Prostate gland (tissue), 2 donors: ENCODE measurements at regions not wholly inside any gene's neighbourhood (a gene's known extent, or its start where the extent isn't known, plus 50 kb on each side); places are given as distances from the start of the nearest gene placed in this dataset.

ENCODE experiments used
- CTCF ChIP-seq, 4 experiments: fragments of 200-600 bp in 2 of 4; fragments of 450-650 bp in 2 of 4; sonication (generic) in 2 of 4; IDR thresholded peaks; 1 replicate in 3 of 4; 2 replicates in 1 of 4; pipeline ENCODE4 v1.5.1; 2016 to 2019; ENCODE audit warnings: antibody characterized with exemption in 4 of 4, mild to moderate bottlenecking in 2 of 4, moderate library complexity in 2 of 4
- POLR2A ChIP-seq: fragments of 450-650 bp; IDR thresholded peaks from one replicate; pipeline ENCODE4 v1.6.1; 2016; ENCODE audit warnings: antibody characterized with exemption, mild to moderate bottlenecking
- POLR2AphosphoS5 ChIP-seq: sonication (generic); formaldehyde crosslinking; IDR thresholded peaks from one replicate; pipeline ENCODE4 v1.6.1; 2017; ENCODE audit warnings: antibody characterized with exemption

DNA sequence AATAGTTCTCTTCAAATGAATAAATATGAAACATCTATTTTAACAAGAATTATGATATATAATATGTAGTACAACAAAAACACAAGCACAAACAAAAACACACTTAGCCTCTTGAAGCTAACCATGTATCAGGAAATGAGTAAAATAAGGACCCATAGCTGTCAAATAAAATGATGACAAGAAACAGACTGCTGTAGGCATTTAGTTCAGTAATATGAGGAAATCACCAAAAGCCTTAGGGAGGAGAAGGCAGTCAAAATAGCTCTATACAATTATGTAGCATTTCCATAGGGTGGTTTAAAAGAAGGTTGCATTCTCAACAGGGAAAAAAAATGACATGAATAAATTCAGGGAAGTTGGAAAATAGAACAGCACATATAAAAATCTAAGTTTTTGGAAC lies 163.4 kb downstream of the PCDH20 start:
- no peak for TF ChIP-seq CTCF (IDR thresholded peaks at IDR 0.05)
- TF ChIP-seq POLR2A = no peak
- no peak for TF ChIP-seq POLR2AphosphoS5
